Ovary (tissue), 7 donors: ENCODE measurements at regions not wholly inside any gene's neighbourhood (a gene's known extent, or its start where the extent isn't known, plus 50 kb on each side); places are given as distances from the start of the nearest gene placed in this dataset.

Experiments used
- DNase-seq, 5 donors: peaks; one replicate each; pipeline ENCODE4 v3.0.0-alpha.2; 2019 to 2020
- H3K27ac ChIP-seq, 2 donors: fragments of 200-600 bp; one replicate each; pipeline versions ENCODE4 v1.5.1 to v1.8.0; 2019 to 2022
- H3K27me3 ChIP-seq: fragments of 200-600 bp; one replicate; pipeline ENCODE4 v1.8.0; 2022
- H3K36me3 ChIP-seq: fragments of 200-600 bp; sonication (generic); one replicate; pipeline ENCODE4 v1.5.1; 2019
- H3K4me1 ChIP-seq: one replicate; pipeline ENCODE4 v1.8.1; 2013; ENCODE audit warnings: mild to moderate bottlenecking, moderate library complexity; ENCODE audit not compliant: insufficient read depth
- H3K4me3 ChIP-seq: fragments of 200-600 bp; sonication (generic); one replicate; pipeline ENCODE4 v1.5.1; 2017
- H3K9me3 ChIP-seq, 2 donors: fragments of 200-600 bp in 1 of 2; sonication (generic) in 1 of 2; one replicate each; pipeline versions ENCODE4 v1.5.1 to v1.8.1; 2013 to 2019; ENCODE audit warnings: mild to moderate bottlenecking in 1 of 2, moderate library complexity in 1 of 2
- CTCF ChIP-seq, 3 donors: fragments of 450-650 bp in 2 of 3; fragments of 200-600 bp in 1 of 3; IDR thresholded peaks; one replicate each; pipeline versions ENCODE4 v1.5.1 to v1.8.0; 2016 to 2022; ENCODE audit warnings: antibody characterized with exemption in 3 of 3, mild to moderate bottlenecking in 1 of 3
- EP300 ChIP-seq: sonication (generic); formaldehyde crosslinking; IDR thresholded peaks from one replicate; pipeline ENCODE4 v1.6.1; 2017; ENCODE audit warnings: antibody characterized with exemption
- POLR2A ChIP-seq: fragments of 450-650 bp; IDR thresholded peaks from one replicate; pipeline ENCODE4 v1.6.1; 2017; ENCODE audit warnings: antibody characterized with exemption, mild to moderate bottlenecking, moderate library complexity
- WGBS, 3 donors: extraction: QIAGEN DNeasy Blood & Tissue Kit in 1 of 3; methylation state at CpG; one replicate each; pipeline versions ENCODE4 v1.1.5 to v1.1.7; 2013 to 2017; 5-methylcytosine and 5-hydroxymethylcytosine counted together
- intact Hi-C, 4 donors: fragments of 100-400 bp; cut with DNase I; formaldehyde crosslinking; loops; one replicate each; pipeline versions ENCODE4 v1.11.0 to v1.15.1; 2022 to 2023
- donor health status: DM: no; HTN: no; CAD: no; lungs with moderate emphysema.
- donor health status: DM: no; HTN: no; CAD: no.
- donor health status: Bipolar disorder and iron deficiency.
- donor health status: DM: no; HTN: no; CAD: no.
- donor health status: DM: yes; HTN: yes; CAD: no.

GRCh38 chr4:17188125-17188524, 289.7 kb upstream of the LDB2 start:
- 48 to 58% (median 57%) methylated on average over 3 of the region's 3 CpGs for WGBS, 3 donors
- intact Hi-C loops: no loop called here
- Histone ChIP-seq H3K4me1 (no peaks in the 10 kb centered on the region), H3K9me3 (no peaks in the 10 kb centered on the region), H3K27me3 (no peaks in the 10 kb centered on the region), H3K36me3 (no peaks in the 10 kb centered on the region), H3K27ac (no peak overlapping the region), H3K4me3 (no peak overlapping the region)
- TF ChIP-seq POLR2A (no peak), CTCF (IDR thresholded peaks at IDR 0.05) (no peak), EP300 (no peak)
- DNase-seq: no peak

GRCh38 chr4:17187003-17187402, 288.6 kb upstream of the LDB2 start:
- no peak overlapping the region for H3K4me3 ChIP-seq
- no peaks in the 10 kb centered on the region for H3K4me1 ChIP-seq
- no peak for TF ChIP-seq EP300
- TF ChIP-seq CTCF (IDR thresholded peaks at IDR 0.05): no peak
- TF ChIP-seq POLR2A: no peak
- no peaks in the 10 kb centered on the region for H3K9me3 ChIP-seq
- no peaks in the 10 kb centered on the region for H3K36me3 ChIP-seq
- no peaks in the 10 kb centered on the region for H3K27me3 ChIP-seq
- DNase-seq: no peak
- intact Hi-C loops: no loop called here
- no peak overlapping the region for H3K27ac ChIP-seq
- 76 to 88% (median 86%) methylated on average over 5 of the region's 5 CpGs for WGBS, 3 donors

- Histone ChIP-seq H3K4me1 (no peaks in the 10 kb centered on the region), H3K27ac (no peak overlapping the region), H3K36me3 (no peaks in the 10 kb centered on the region), H3K4me3 (no peak overlapping the region), H3K27me3 (no peaks in the 10 kb centered on the region), H3K9me3 (no peaks in the 10 kb centered on the region)
- TF ChIP-seq EP300: no peak
- TF ChIP-seq CTCF (IDR thresholded peaks at IDR 0.05): no peak
- TF ChIP-seq POLR2A: no peak
- WGBS, 3 donors: 73 to 78% (median 73%) methylated on average over 4 of the region's 4 CpGs
- intact Hi-C loops: no loop called here
- DNase-seq: no peak
Measured at GRCh38 chr4:17182888-17183287, 284.4 kb upstream of the LDB2 start.

GRCh38 chr4:17174751-17175150, 276.3 kb upstream of the LDB2 start:
- intact Hi-C loops: no loop called here
- Histone ChIP-seq H3K4me3 (no peak overlapping the region), H3K4me1 (no peaks in the 10 kb centered on the region), H3K36me3 (no peaks in the 10 kb centered on the region), H3K27ac (no peak overlapping the region), H3K27me3 (no peaks in the 10 kb centered on the region), H3K9me3 (no peaks in the 10 kb centered on the region)
- no peak for DNase-seq
- TF ChIP-seq CTCF (IDR thresholded peaks at IDR 0.05): no peak
- no peak for TF ChIP-seq EP300
- no peak for TF ChIP-seq POLR2A

GRCh38 chr4:17173300-17173699, 274.9 kb upstream of the LDB2 start:
- DNase-seq: no peak
- no peak overlapping the region for H3K4me3 ChIP-seq
- no peaks in the 10 kb centered on the region for H3K9me3 ChIP-seq
- intact Hi-C loops: no loop called here
- WGBS, 3 donors: 64 to 81% (median 74%) methylated on average over 5 of the region's 5 CpGs
- TF ChIP-seq CTCF (IDR thresholded peaks at IDR 0.05) (no peak), POLR2A (no peak), EP300 (no peak)
- H3K4me1 ChIP-seq: peaks cover 2% of the 10 kb centered on the region
- no peaks in the 10 kb centered on the region for H3K36me3 ChIP-seq
- no peak overlapping the region for H3K27ac ChIP-seq
- H3K27me3 ChIP-seq: no peaks in the 10 kb centered on the region
